Neutrophil (primary cell): ENCODE measurements at regions not wholly inside any gene's neighbourhood (a gene's known extent, or its start where the extent isn't known, plus 50 kb on each side); places are given as distances from the start of the nearest gene placed in this dataset.

Experiments
- H3K27ac ChIP-seq: fragments of 200-600 bp; sonication (generic); 2 replicates; pipeline ENCODE4 v1.5.1; 2016; ENCODE audit warnings: mild to moderate bottlenecking, moderate library complexity
- H3K27me3 ChIP-seq: fragments of 200-600 bp; sonication (generic); 2 replicates; pipeline ENCODE4 v1.6.0; 2016; ENCODE audit warnings: mild to moderate bottlenecking
- H3K36me3 ChIP-seq: fragments of 200-600 bp; sonication (generic); 2 replicates; pipeline ENCODE4 v1.5.1; 2017
- H3K4me1 ChIP-seq, 2 experiments: fragments of 200-600 bp in 1 of 2; sonication (generic) in 1 of 2; 1 replicate in 1 of 2; 2 replicates in 1 of 2; pipeline versions ENCODE4 v1.5.1 to v1.6.1; 2013 to 2016; ENCODE audit warnings: low read depth in 1 of 2, low read length in 1 of 2, mild to moderate bottlenecking in 1 of 2, moderate library complexity in 1 of 2; ENCODE audit not compliant: control insufficient read depth in 1 of 2, insufficient read depth in 1 of 2
- H3K4me3 ChIP-seq, 2 experiments: fragments of 200-600 bp in 1 of 2; sonication (generic) in 1 of 2; 1 replicate in 1 of 2; 2 replicates in 1 of 2; pipeline ENCODE4 v1.5.1; 2013 to 2016; ENCODE audit warnings: low read depth in 1 of 2, low read length in 1 of 2, mild to moderate bottlenecking in 1 of 2, moderate library complexity in 1 of 2
- H3K9me3 ChIP-seq: fragments of 200-600 bp; sonication (generic); 2 replicates; pipeline ENCODE4 v1.5.1; 2016
- CTCF ChIP-seq: fragments of 200-600 bp; sonication (generic); IDR thresholded peaks from 2 replicates; pipeline ENCODE4 v1.5.1; 2016; ENCODE audit warnings: antibody characterized with exemption

GRCh38 chr19:30891051-30891450 lies 458.2 kb downstream of the TSHZ3 start:
- Histone ChIP-seq H3K36me3 (no peaks in the 10 kb centered on the region), H3K9me3 (no peaks in the 10 kb centered on the region), H3K4me3 (no peak overlapping the region), H3K27ac (no peak overlapping the region), H3K4me1 (no peaks in the 10 kb centered on the region), H3K27me3 (no peaks in the 10 kb centered on the region)
- no peak for TF ChIP-seq CTCF

GRCh38 chr19:30890033-30890432 lies 459.2 kb downstream of the TSHZ3 start:
- Histone ChIP-seq H3K9me3 (no peaks in the 10 kb centered on the region), H3K27ac (no peak overlapping the region)
- TF ChIP-seq CTCF, result no peak

GRCh38 chr19:30888937-30889336 lies 460.3 kb downstream of the TSHZ3 start:
- no peak overlapping the region for H3K4me3 ChIP-seq
- no peak for TF ChIP-seq CTCF
- no peaks in the 10 kb centered on the region for H3K9me3 ChIP-seq
- no peaks in the 10 kb centered on the region for H3K27me3 ChIP-seq
- H3K4me1 ChIP-seq, result no peaks in the 10 kb centered on the region
- H3K27ac ChIP-seq, result no peak overlapping the region
- no peaks in the 10 kb centered on the region for H3K36me3 ChIP-seq

More at GRCh38 chr19:30890033-30890432, 459.2 kb downstream of the TSHZ3 start:
- Histone ChIP-seq H3K36me3 (no peaks in the 10 kb centered on the region), H3K4me3 (no peak overlapping the region), H3K4me1 (no peaks in the 10 kb centered on the region), H3K27me3 (no peaks in the 10 kb centered on the region)

GRCh38 chr19:30887042-30887441 lies 462.2 kb downstream of the TSHZ3 start:
- Histone ChIP-seq H3K27ac (no peak overlapping the region), H3K4me1 (no peaks in the 10 kb centered on the region), H3K4me3 (no peak overlapping the region), H3K36me3 (no peaks in the 10 kb centered on the region), H3K27me3 (no peaks in the 10 kb centered on the region), H3K9me3 (no peaks in the 10 kb centered on the region)
- no peak for TF ChIP-seq CTCF

- Histone ChIP-seq H3K4me3 (no peak overlapping the region), H3K4me1 (no peaks in the 10 kb centered on the region)
Measured at GRCh38 chr19:30886222-30886621, 463.0 kb downstream of the TSHZ3 start.

More at GRCh38 chr19:30886222-30886621, 463.0 kb downstream of the TSHZ3 start:
- H3K36me3 ChIP-seq, result no peaks in the 10 kb centered on the region
- no peaks in the 10 kb centered on the region for H3K9me3 ChIP-seq
- no peaks in the 10 kb centered on the region for H3K27me3 ChIP-seq
- TF ChIP-seq CTCF, result no peak
- no peak overlapping the region for H3K27ac ChIP-seq
